Superior temporal gyrus (tissue), 1 donor: ENCODE measurements at regions not wholly inside any gene's neighbourhood (a gene's known extent, or its start where the extent isn't known, plus 50 kb on each side); places are given as distances from the start of the nearest gene placed in this dataset.
"Not testable (repeated sequence)": the region's sequence is repeated elsewhere in the genome, so short reads cannot be mapped to it uniquely, and the experiment has no call there.

Experiments
- DNase-seq: peaks from one replicate; pipeline ENCODE4 v3.0.0-alpha.2; 2016; ENCODE audit errors: extremely low spot score

- DNase-seq, result no peak
Measured at GRCh38 chr2:44084850-44085249, 83.8 kb upstream of the PPM1B start.

- DNase-seq, result no peak
Measured at GRCh38 chr2:44086629-44087028, 82.0 kb upstream of the PPM1B start.

GRCh38 chr2:44087036-44087713 is 81.5 kb upstream of the PPM1B start:
- peak; percentile 98 for DNase-seq

- no peak for DNase-seq
Measured at GRCh38 chr2:44087714-44088092, 81.0 kb upstream of the PPM1B start.

- DNase-seq, result not testable (repeated sequence)
Measured at GRCh38 chr2:44092519-44092918, 76.2 kb upstream of the PPM1B start.

- peak; percentile 48 for DNase-seq
Measured at GRCh38 chr2:44093970-44094369, 74.7 kb upstream of the PPM1B start.

GRCh38 chr2:44097322-44097907 is 71.3 kb upstream of the PPM1B start:
- DNase-seq, result no peak

GRCh38 chr2:44098050-44098449 is 70.6 kb upstream of the PPM1B start:
- DNase-seq, result no peak

- no peak for DNase-seq
Measured at GRCh38 chr2:44098891-44099290, 69.8 kb upstream of the PPM1B start.

GRCh38 chr2:44100351-44100750 is 68.3 kb upstream of the PPM1B start:
- no peak for DNase-seq

GRCh38 chr2:44101246-44101645 is 67.4 kb upstream of the PPM1B start:
- DNase-seq, result no peak

GRCh38 chr2:44102790-44103562 is 65.7 kb upstream of the PPM1B start:
- DNase-seq, result no peak

- DNase-seq, result no peak
Measured at GRCh38 chr2:44103639-44104038, 65.0 kb upstream of the PPM1B start.

GRCh38 chr2:44104855-44105271 is 63.8 kb upstream of the PPM1B start:
- no peak for DNase-seq

- DNase-seq, result not testable (repeated sequence)
Measured at GRCh38 chr2:44106509-44106908, 62.2 kb upstream of the PPM1B start.

- no peak for DNase-seq
Measured at GRCh38 chr2:44107086-44107740, 61.5 kb upstream of the PPM1B start.

GRCh38 chr2:44107974-44108373 is 60.7 kb upstream of the PPM1B start:
- no peak for DNase-seq

GRCh38 chr2:44109166-44109565 is 59.5 kb upstream of the PPM1B start:
- DNase-seq, result no peak

GRCh38 chr2:44110444-44110843 is 58.2 kb upstream of the PPM1B start:
- no peak for DNase-seq

GRCh38 chr2:44112096-44112495 is 56.6 kb upstream of the PPM1B start:
- DNase-seq, result no peak

GRCh38 chr2:44116319-44116718 is 52.4 kb upstream of the PPM1B start:
- DNase-seq, result no peak

- DNase-seq, result no peak
Measured at GRCh38 chr2:44118257-44118656, 50.4 kb upstream of the PPM1B start.
